ENCODE measurements at regions not wholly inside any gene's neighbourhood (a gene's known extent, or its start where the extent isn't known, plus 50 kb on each side); places are given as distances from the start of the nearest gene placed in this dataset.

DNA sequence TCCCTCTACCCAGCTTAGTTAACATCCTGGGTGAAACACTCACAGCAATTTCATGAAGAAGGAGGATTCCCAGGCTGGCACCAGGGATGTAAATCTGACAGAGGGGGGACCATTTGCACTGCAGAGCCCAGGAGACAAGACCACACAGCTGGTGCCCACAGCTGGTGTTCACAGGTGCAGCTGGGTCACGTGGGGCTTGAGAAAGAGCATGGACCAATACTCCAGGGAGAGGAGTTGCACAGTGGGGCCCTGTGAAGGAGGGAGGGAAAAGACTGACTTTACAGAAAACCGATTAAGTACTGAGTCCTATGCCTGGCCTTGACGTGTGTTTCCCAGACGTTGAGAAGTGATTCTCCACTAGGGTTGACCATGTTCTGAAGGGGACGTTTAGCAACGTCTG lies 1316.7 kb upstream of the TMEM132C start:
- TF ChIP-seq, protein P1, sequence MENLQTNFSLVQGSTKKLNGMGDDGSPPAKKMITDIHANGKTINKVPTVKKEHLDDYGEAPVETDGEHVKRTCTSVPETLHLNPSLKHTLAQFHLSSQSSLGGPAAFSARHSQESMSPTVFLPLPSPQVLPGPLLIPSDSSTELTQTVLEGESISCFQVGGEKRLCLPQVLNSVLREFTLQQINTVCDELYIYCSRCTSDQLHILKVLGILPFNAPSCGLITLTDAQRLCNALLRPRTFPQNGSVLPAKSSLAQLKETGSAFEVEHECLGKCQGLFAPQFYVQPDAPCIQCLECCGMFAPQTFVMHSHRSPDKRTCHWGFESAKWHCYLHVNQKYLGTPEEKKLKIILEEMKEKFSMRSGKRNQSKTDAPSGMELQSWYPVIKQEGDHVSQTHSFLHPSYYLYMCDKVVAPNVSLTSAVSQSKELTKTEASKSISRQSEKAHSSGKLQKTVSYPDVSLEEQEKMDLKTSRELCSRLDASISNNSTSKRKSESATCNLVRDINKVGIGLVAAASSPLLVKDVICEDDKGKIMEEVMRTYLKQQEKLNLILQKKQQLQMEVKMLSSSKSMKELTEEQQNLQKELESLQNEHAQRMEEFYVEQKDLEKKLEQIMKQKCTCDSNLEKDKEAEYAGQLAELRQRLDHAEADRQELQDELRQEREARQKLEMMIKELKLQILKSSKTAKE (IDR thresholded peaks at IDR 0.05; ENCODE audit: low read depth, poor library complexity, severe bottlenecking), result no peak
- TF ChIP-seq ESRRA (IDR thresholded peaks at IDR 0.05; ENCODE audit: low read length) (no peak), TCF12 (IDR thresholded peaks at IDR 0.05; ENCODE audit: low read depth, low read length) (no peak), SUZ12 (IDR thresholded peaks at IDR 0.05; ENCODE audit: unreplicated experiment) (no peak), MYC (IDR thresholded peaks at IDR 0.05; ENCODE audit: insufficient read depth, insufficient read length, insufficient replicate concordance, low read length, severe bottlenecking) (no peak), EZH2 (IDR thresholded peaks at IDR 0.05; ENCODE audit: borderline replicate concordance, control insufficient read depth, low read depth, low read length) (no peak), POLR2A (IDR thresholded peaks at IDR 0.05; ENCODE audit: low read depth, low read length) (no peak), ZNF24 (IDR thresholded peaks at IDR 0.05) (no peak), KAT2A (conservative IDR thresholded peaks at IDR 0.05; ENCODE audit: control insufficient read depth, low read depth, low read length) (no peak), HDAC2 (IDR thresholded peaks at IDR 0.05) (no peak), ZZZ3 (IDR thresholded peaks at IDR 0.05; ENCODE audit: control insufficient read depth, insufficient read length, low read depth) (no peak)
- TF ChIP-seq, protein P2, sequence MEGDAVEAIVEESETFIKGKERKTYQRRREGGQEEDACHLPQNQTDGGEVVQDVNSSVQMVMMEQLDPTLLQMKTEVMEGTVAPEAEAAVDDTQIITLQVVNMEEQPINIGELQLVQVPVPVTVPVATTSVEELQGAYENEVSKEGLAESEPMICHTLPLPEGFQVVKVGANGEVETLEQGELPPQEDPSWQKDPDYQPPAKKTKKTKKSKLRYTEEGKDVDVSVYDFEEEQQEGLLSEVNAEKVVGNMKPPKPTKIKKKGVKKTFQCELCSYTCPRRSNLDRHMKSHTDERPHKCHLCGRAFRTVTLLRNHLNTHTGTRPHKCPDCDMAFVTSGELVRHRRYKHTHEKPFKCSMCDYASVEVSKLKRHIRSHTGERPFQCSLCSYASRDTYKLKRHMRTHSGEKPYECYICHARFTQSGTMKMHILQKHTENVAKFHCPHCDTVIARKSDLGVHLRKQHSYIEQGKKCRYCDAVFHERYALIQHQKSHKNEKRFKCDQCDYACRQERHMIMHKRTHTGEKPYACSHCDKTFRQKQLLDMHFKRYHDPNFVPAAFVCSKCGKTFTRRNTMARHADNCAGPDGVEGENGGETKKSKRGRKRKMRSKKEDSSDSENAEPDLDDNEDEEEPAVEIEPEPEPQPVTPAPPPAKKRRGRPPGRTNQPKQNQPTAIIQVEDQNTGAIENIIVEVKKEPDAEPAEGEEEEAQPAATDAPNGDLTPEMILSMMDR (IDR thresholded peaks at IDR 0.05 in 2 of 3, conservative IDR thresholded peaks at IDR 0.05 in 1 of 3; ENCODE audit: control insufficient read depth in 2 of 3, extremely low read depth in 1 of 3, insufficient read depth in 1 of 3, low read depth in 3 of 3, low read length in 3 of 3), result no peak
